ENCODE measurements at regions not wholly inside any gene's neighbourhood (a gene's known extent, or its start where the extent isn't known, plus 50 kb on each side); places are given as distances from the start of the nearest gene placed in this dataset.

- in situ Hi-C loops (cut with HindIII; ENCODE audit: low sequenced_read_pairs): no loop called here
Measured at GRCh38 chr10:3554121-3554522, 230.9 kb downstream of the KLF6 start.

- in situ Hi-C loops (cut with HindIII; ENCODE audit: low sequenced_read_pairs): no loop called here
Measured at GRCh38 chr10:3552281-3552680, 232.7 kb downstream of the KLF6 start.

- in situ Hi-C loops (cut with HindIII; ENCODE audit: low sequenced_read_pairs): no loop called here
Measured at GRCh38 chr10:3551761-3552160, 233.2 kb downstream of the KLF6 start.

- in situ Hi-C loops (cut with HindIII; ENCODE audit: low sequenced_read_pairs): no loop called here
Measured at GRCh38 chr10:3549118-3549517, 235.9 kb downstream of the KLF6 start.

- in situ Hi-C loops (cut with HindIII; ENCODE audit: low sequenced_read_pairs): no loop called here
Measured at GRCh38 chr10:3548702-3549101, 236.3 kb downstream of the KLF6 start.

GRCh38 chr10:3548076-3548475 lies 236.9 kb downstream of the KLF6 start:
- in situ Hi-C loops (cut with HindIII; ENCODE audit: low sequenced_read_pairs): no loop called here

- in situ Hi-C loops (cut with HindIII; ENCODE audit: low sequenced_read_pairs): no loop called here
Measured at GRCh38 chr10:3544561-3544960, 240.4 kb downstream of the KLF6 start.

GRCh38 chr10:3542185-3542611 lies 242.8 kb downstream of the KLF6 start:
- in situ Hi-C loops (cut with HindIII; ENCODE audit: low sequenced_read_pairs): no loop called here

GRCh38 chr10:3539696-3540383 lies 245.2 kb downstream of the KLF6 start:
- in situ Hi-C loops (cut with HindIII; ENCODE audit: low sequenced_read_pairs): no loop called here

- in situ Hi-C loops (cut with HindIII; ENCODE audit: low sequenced_read_pairs): no loop called here
Measured at GRCh38 chr10:3538656-3539531, 246.1 kb downstream of the KLF6 start.

GRCh38 chr10:3538291-3538655 lies 246.7 kb downstream of the KLF6 start:
- in situ Hi-C loops (cut with HindIII; ENCODE audit: low sequenced_read_pairs): no loop called here

GRCh38 chr10:3537518-3537917 lies 247.5 kb downstream of the KLF6 start:
- in situ Hi-C loops (cut with HindIII; ENCODE audit: low sequenced_read_pairs): no loop called here

GRCh38 chr10:3535001-3535400 lies 250.0 kb downstream of the KLF6 start:
- in situ Hi-C loops (cut with HindIII; ENCODE audit: low sequenced_read_pairs): no loop called here

GRCh38 chr10:3534433-3534832 lies 250.6 kb downstream of the KLF6 start:
- in situ Hi-C loops (cut with HindIII; ENCODE audit: low sequenced_read_pairs): no loop called here

GRCh38 chr10:3533296-3533695 lies 251.7 kb downstream of the KLF6 start:
- in situ Hi-C loops (cut with HindIII; ENCODE audit: low sequenced_read_pairs): no loop called here

GRCh38 chr10:3532644-3533043 lies 252.4 kb downstream of the KLF6 start:
- in situ Hi-C loops (cut with HindIII; ENCODE audit: low sequenced_read_pairs): no loop called here

GRCh38 chr10:3531670-3532069 lies 253.3 kb downstream of the KLF6 start:
- in situ Hi-C loops (cut with HindIII; ENCODE audit: low sequenced_read_pairs): no loop called here

GRCh38 chr10:3530783-3531645 lies 254.0 kb downstream of the KLF6 start:
- in situ Hi-C loops (cut with HindIII; ENCODE audit: low sequenced_read_pairs): no loop called here

- in situ Hi-C loops (cut with HindIII; ENCODE audit: low sequenced_read_pairs): no loop called here
Measured at GRCh38 chr10:3530346-3530745, 254.7 kb downstream of the KLF6 start.

GRCh38 chr10:3529691-3530090 lies 255.3 kb downstream of the KLF6 start:
- in situ Hi-C loops (cut with HindIII; ENCODE audit: low sequenced_read_pairs): no loop called here

- in situ Hi-C loops (cut with HindIII; ENCODE audit: low sequenced_read_pairs): no loop called here
Measured at GRCh38 chr10:3528823-3529403, 256.1 kb downstream of the KLF6 start.

All from endothelial cell of hepatic sinusoid (primary cell).